COLO668 (cell line): ENCODE measurements at regions not wholly inside any gene's neighbourhood (a gene's known extent, or its start where the extent isn't known, plus 50 kb on each side); places are given as distances from the start of the nearest gene placed in this dataset.

Experiments used
- DNase-seq: peaks from one replicate; lab custom pipeline; 2025; ENCODE audit not compliant: unreplicated experiment; lab: John Stamatoyannopoulos, UW

GRCh38 chr18:78542204-78542603 is 437.4 kb upstream of the SALL3 start:
- DNase-seq, result no peak

GRCh38 chr18:78543201-78543725 is 436.4 kb upstream of the SALL3 start:
- DNase-seq, result no peak

GRCh38 chr18:78546281-78546680 is 433.3 kb upstream of the SALL3 start:
- DNase-seq, result no peak

GRCh38 chr18:78547817-78548216 is 431.8 kb upstream of the SALL3 start:
- DNase-seq, result no peak

GRCh38 chr18:78548261-78549058 is 431.2 kb upstream of the SALL3 start:
- DNase-seq, result no peak

- DNase-seq, result no peak
Observed at GRCh38 chr18:78549971-78550370, 429.6 kb upstream of the SALL3 start.

- no peak for DNase-seq
Observed at GRCh38 chr18:78554944-78555608, 424.5 kb upstream of the SALL3 start.

- DNase-seq, result no peak
Observed at GRCh38 chr18:78557371-78557770, 422.2 kb upstream of the SALL3 start.

- DNase-seq, result no peak
Observed at GRCh38 chr18:78558101-78558810, 421.4 kb upstream of the SALL3 start.

GRCh38 chr18:78558948-78559347 is 420.7 kb upstream of the SALL3 start:
- DNase-seq, result no peak

- no peak for DNase-seq
Observed at GRCh38 chr18:78559584-78559983, 420.0 kb upstream of the SALL3 start.

GRCh38 chr18:78561757-78562510 is 417.7 kb upstream of the SALL3 start:
- DNase-seq, result no peak

GRCh38 chr18:78562531-78562961 is 417.1 kb upstream of the SALL3 start:
- DNase-seq, result no peak

GRCh38 chr18:78563110-78563509 is 416.5 kb upstream of the SALL3 start:
- no peak for DNase-seq

- DNase-seq, result no peak
Observed at GRCh38 chr18:78564030-78564429, 415.6 kb upstream of the SALL3 start.

- no peak for DNase-seq
Observed at GRCh38 chr18:78564518-78564917, 415.1 kb upstream of the SALL3 start.

- no peak for DNase-seq
Observed at GRCh38 chr18:78565240-78565639, 414.4 kb upstream of the SALL3 start.

- no peak for DNase-seq
Observed at GRCh38 chr18:78566065-78566464, 413.6 kb upstream of the SALL3 start.

GRCh38 chr18:78566720-78567119 is 412.9 kb upstream of the SALL3 start:
- DNase-seq, result no peak

- DNase-seq, result no peak
Observed at GRCh38 chr18:78571063-78571785, 408.4 kb upstream of the SALL3 start.
